Left ventricle myocardium superior (tissue), 1 donor: ENCODE measurements at regions not wholly inside any gene's neighbourhood (a gene's known extent, or its start where the extent isn't known, plus 50 kb on each side); places are given as distances from the start of the nearest gene placed in this dataset.
A peak's percentile ranks its signal among the peaks of the same experiment; 100 is the strongest.

Experiments used
- ATAC-seq: fragments of 200-7000 bp; cut with Tn5 transposase; one replicate; pipeline ENCODE4 v1.9.1; 2020; ENCODE audit warnings: mild to moderate bottlenecking, moderate library complexity
- DNase-seq: peaks from one replicate; pipeline ENCODE4 v3.0.0-alpha.2; 2020
- intact Hi-C: fragments of 100-400 bp; cut with micrococcal nuclease; formaldehyde crosslinking; loops from one replicate; pipeline ENCODE4 v1.11.0; 2022
- donor health status: DM: no; HTN: yes; CAD: no; lungs with severe emphysema.

GRCh38 chr7:67705850-67706249 is 709.2 kb downstream of the TYW1 start:
- DNase-seq = no peak
- intact Hi-C loops = no loop called here
- no peak for ATAC-seq

- no peak for DNase-seq
- ATAC-seq = no peak
- intact Hi-C loops = no loop called here
These were observed 715.1 kb downstream of the TYW1 start for GRCh38 chr7:67711706-67712105.

- DNase-seq = no peak
- no peak for ATAC-seq
- intact Hi-C loops = no loop called here
These were observed 716.9 kb downstream of the TYW1 start for GRCh38 chr7:67713451-67714056.

GRCh38 chr7:67716729-67717128 is 720.1 kb downstream of the TYW1 start:
- ATAC-seq (no peak), DNase-seq (no peak)
- intact Hi-C loops = no loop called here

- DNase-seq = no peak
- intact Hi-C loops = no loop called here
- ATAC-seq = no peak
These were observed 727.0 kb downstream of the TYW1 start for GRCh38 chr7:67723591-67723990.

GRCh38 chr7:67724435-67724834 is 727.8 kb downstream of the TYW1 start:
- ATAC-seq = no peak
- intact Hi-C loops = no loop called here

GRCh38 chr7:67724955-67725354 is 728.3 kb downstream of the TYW1 start:
- DNase-seq (no peak), ATAC-seq (peak; percentile 36)
- intact Hi-C loops = no loop called here

More at GRCh38 chr7:67724435-67724834, 727.8 kb downstream of the TYW1 start:
- DNase-seq = no peak

GRCh38 chr7:67725423-67725822 is 728.8 kb downstream of the TYW1 start:
- DNase-seq (no peak), ATAC-seq (peak; percentile 66)
- intact Hi-C loops = no loop called here

- ATAC-seq (no peak), DNase-seq (no peak)
- intact Hi-C loops = no loop called here
These were observed 733.1 kb downstream of the TYW1 start for GRCh38 chr7:67729771-67730170.

GRCh38 chr7:67731704-67732103 is 735.1 kb downstream of the TYW1 start:
- DNase-seq (no peak), ATAC-seq (no peak)
- intact Hi-C loops = no loop called here

- DNase-seq = no peak
- no peak for ATAC-seq
- intact Hi-C loops = no loop called here
These were observed 736.3 kb downstream of the TYW1 start for GRCh38 chr7:67732898-67733297.

- intact Hi-C loops = no loop called here
- ATAC-seq (no peak), DNase-seq (no peak)
These were observed 741.5 kb downstream of the TYW1 start for GRCh38 chr7:67738145-67738544.

- DNase-seq (no peak), ATAC-seq (peak; percentile 97)
- intact Hi-C loops = no loop called here
These were observed 742.3 kb downstream of the TYW1 start for GRCh38 chr7:67738958-67739357.

GRCh38 chr7:67743501-67743900 is 746.9 kb downstream of the TYW1 start:
- ATAC-seq = no peak
- intact Hi-C loops = no loop called here
- no peak for DNase-seq

GRCh38 chr7:67752227-67752626 is 755.6 kb downstream of the TYW1 start:
- intact Hi-C loops = no loop called here
- ATAC-seq = no peak
- no peak for DNase-seq

GRCh38 chr7:67753891-67754290 is 757.3 kb downstream of the TYW1 start:
- no peak for ATAC-seq
- intact Hi-C loops = no loop called here
- no peak for DNase-seq

- ATAC-seq = no peak
- no peak for DNase-seq
- intact Hi-C loops = no loop called here
These were observed 758.0 kb downstream of the TYW1 start for GRCh38 chr7:67754651-67755050.

- no peak for ATAC-seq
- DNase-seq = no peak
- intact Hi-C loops = no loop called here
These were observed 761.9 kb downstream of the TYW1 start for GRCh38 chr7:67758551-67758950.

- intact Hi-C loops = no loop called here
- ATAC-seq (no peak), DNase-seq (no peak)
These were observed 764.3 kb downstream of the TYW1 start for GRCh38 chr7:67760971-67761370.

- intact Hi-C loops = no loop called here
- ATAC-seq = no peak
- no peak for DNase-seq
These were observed 765.9 kb downstream of the TYW1 start for GRCh38 chr7:67762516-67762915.

- DNase-seq (no peak), ATAC-seq (no peak)
- intact Hi-C loops = no loop called here
These were observed 767.7 kb downstream of the TYW1 start for GRCh38 chr7:67764289-67764688.
